ENCODE measurements at regions not wholly inside any gene's neighbourhood (a gene's known extent, or its start where the extent isn't known, plus 50 kb on each side); places are given as distances from the start of the nearest gene placed in this dataset.

- no peaks in the 10 kb centered on the region for H3K9me3 ChIP-seq (ENCODE audit: low read length)
- no peak overlapping the region for H3K27ac ChIP-seq (ENCODE audit: extremely low read length, insufficient read depth, low read length)
- H3K27me3 ChIP-seq (ENCODE audit: control insufficient read depth in 1 of 2, insufficient read depth in 2 of 2, low read length in 2 of 2) = no peaks in the 10 kb centered on the region
- no peaks in the 10 kb centered on the region for H3K36me3 ChIP-seq (replicated peaks in 1 of 2; ENCODE audit: control insufficient read depth in 1 of 2, insufficient read depth in 2 of 2, low read length in 2 of 2)
- TF ChIP-seq SUZ12 (IDR thresholded peaks at IDR 0.05; ENCODE audit: low read depth, low read length) (no peak), CSRNP2 (CRISPR knock-in tag; conservative IDR thresholded peaks at IDR 0.05; ENCODE audit: low read depth) (no peak), ZNF317 (CRISPR knock-in tag; IDR thresholded peaks at IDR 0.05) (no peak), ZNF790 (CRISPR knock-in tag; IDR thresholded peaks at IDR 0.05; ENCODE audit: borderline replicate concordance) (no peak), ZNF737 (CRISPR knock-in tag; IDR thresholded peaks at IDR 0.05; ENCODE audit: borderline replicate concordance) (no peak)
- DNase-seq (ENCODE audit: low spot score) = no peak
- peak; percentile 44; the same call in 2 of the 3 replicates for ATAC-seq
- H3K9ac ChIP-seq (ENCODE audit: insufficient read depth, low read depth, low read length) = no peak overlapping the region
- no peak overlapping the region for H3K4me2 ChIP-seq (ENCODE audit: low read depth, low read length)
- CTCF ChIA-PET (ENCODE audit: low intra/inter-chr PET ratio, low total read pairs) = no interaction called here
- H3K79me2 ChIP-seq (ENCODE audit: insufficient read depth, low read length) = no peaks in the 10 kb centered on the region
- POLR2A ChIA-PET = no interaction called here
- no peaks in the 10 kb centered on the region for H4K20me1 ChIP-seq (ENCODE audit: insufficient read depth, low read length)
- 2% methylated on average over 4 of the region's 4 CpGs for WGBS (ENCODE audit: low lambda C conversion rate)
- intact Hi-C loops (cut with micrococcal nuclease; ENCODE audit: unreplicated experiment) = no loop called here
- H3K4me3 ChIP-seq (replicated peaks in 1 of 3; ENCODE audit: insufficient read depth in 1 of 3, low read depth in 2 of 3, low read length in 3 of 3) = no peak overlapping the region
- in situ Hi-C loops (cut with HindIII; ENCODE audit: extremely low pct_ligation_motif_present, low pct_unique_long_range_greater_than_20kb) = loop anchor here (25.0 kb wide), 1 partner anchor 898 kb away; no protein-coding TSS in a partner anchor
- no peak overlapping the region for H2AFZ ChIP-seq (ENCODE audit: low read length)
- H3K4me1 ChIP-seq (ENCODE audit: insufficient read depth, low read length) = no peaks in the 10 kb centered on the region
- FAIRE-seq = no peak
- no TSS peak for BruUV-seq (replicated peaks)
These were observed 875.6 kb downstream of the TFAP2A start for GRCh38 chr6:9539231-9539755.

- no peak for FAIRE-seq
- CTCF ChIA-PET (ENCODE audit: low intra/inter-chr PET ratio, low total read pairs) = no interaction called here
- TF ChIP-seq ZNF224 (CRISPR knock-in tag; IDR thresholded peaks at IDR 0.05) = no peak
- no peak for TF ChIP-seq ZC3H13 (CRISPR knock-in tag; IDR thresholded peaks at IDR 0.05)
- no peak for TF ChIP-seq ONECUT2 (CRISPR knock-in tag; IDR thresholded peaks at IDR 0.05)
- TF ChIP-seq RERE (CRISPR knock-in tag; IDR thresholded peaks at IDR 0.05; ENCODE audit: low read depth) = no peak
- TF ChIP-seq ETS1 (CRISPR knock-in tag; IDR thresholded peaks at IDR 0.05) = no peak
- TF ChIP-seq ZNF557 (CRISPR knock-in tag; IDR thresholded peaks at IDR 0.05) = no peak
These were observed 877.5 kb downstream of the TFAP2A start for GRCh38 chr6:9537381-9537780.

More at GRCh38 chr6:9537381-9537780, 877.5 kb downstream of the TFAP2A start:
- H4K20me1 ChIP-seq (ENCODE audit: insufficient read depth, low read length) = no peaks in the 10 kb centered on the region
- H3K79me2 ChIP-seq (ENCODE audit: insufficient read depth, low read length) = no peaks in the 10 kb centered on the region
- no peak overlapping the region for H3K4me2 ChIP-seq (ENCODE audit: low read depth, low read length)
- H3K4me3 ChIP-seq (replicated peaks in 1 of 3; ENCODE audit: insufficient read depth in 1 of 3, low read depth in 2 of 3, low read length in 3 of 3) = no peak overlapping the region
- no peaks in the 10 kb centered on the region for H3K27me3 ChIP-seq (ENCODE audit: control insufficient read depth in 1 of 2, insufficient read depth in 2 of 2, low read length in 2 of 2)
- H3K27ac ChIP-seq (ENCODE audit: extremely low read length, insufficient read depth, low read length) = no peak overlapping the region
- intact Hi-C loops (cut with micrococcal nuclease; ENCODE audit: unreplicated experiment) = no loop called here
- no peak overlapping the region for H3K9ac ChIP-seq (ENCODE audit: insufficient read depth, low read depth, low read length)
- POLR2A ChIA-PET = no interaction called here
- no peaks in the 10 kb centered on the region for H3K4me1 ChIP-seq (ENCODE audit: insufficient read depth, low read length)
- in situ Hi-C loops (cut with HindIII; ENCODE audit: extremely low pct_ligation_motif_present, low pct_unique_long_range_greater_than_20kb) = loop anchor here (25.0 kb wide), 1 partner anchor 900 kb away; no protein-coding TSS in a partner anchor
- H2AFZ ChIP-seq (ENCODE audit: low read length) = no peak overlapping the region
- H3K36me3 ChIP-seq (replicated peaks in 1 of 2; ENCODE audit: control insufficient read depth in 1 of 2, insufficient read depth in 2 of 2, low read length in 2 of 2) = no peaks in the 10 kb centered on the region
- WGBS (ENCODE audit: low lambda C conversion rate) = 19% methylated on average over 2 of the region's 2 CpGs
- DNase-seq (ENCODE audit: low spot score) (no peak), ATAC-seq (no peak)
- H3K9me3 ChIP-seq (ENCODE audit: low read length) = 0 out of 2 replicates have a peak, but pooled peaks cover 3% of the 10 kb centered on the region
- no TSS peak for BruUV-seq (replicated peaks)

All from HepG2 (cell line).